Stomach (tissue), 8 donors: ENCODE measurements at regions not wholly inside any gene's neighbourhood (a gene's known extent, or its start where the extent isn't known, plus 50 kb on each side); places are given as distances from the start of the nearest gene placed in this dataset.

Experiments
- DNase-seq, 2 donors: peaks; one replicate each; pipeline versions ENCODE4 v3.0.0 to v3.0.0-alpha.2; 2013 to 2019
- H3K27ac ChIP-seq, 5 donors: fragments of 200-600 bp in 4 of 5; sonication (generic) in 4 of 5; one replicate each; pipeline ENCODE4 v1.5.1; 2013 to 2019; ENCODE audit warnings: mild to moderate bottlenecking in 1 of 5, moderate library complexity in 1 of 5
- H3K27me3 ChIP-seq, 3 donors: fragments of 200-600 bp; sonication (generic); one replicate each; pipeline ENCODE4 v1.5.1; 2017 to 2019; ENCODE audit warnings: mixed run types in 1 of 3
- H3K36me3 ChIP-seq, 4 donors: fragments of 200-600 bp; sonication (generic); 1 replicate in 3 of 4; 2 replicates in 1 of 4; pipeline ENCODE4 v1.5.1; 2016 to 2019
- H3K4me1 ChIP-seq, 4 donors: fragments of 200-600 bp; sonication (generic); one replicate each; pipeline ENCODE4 v1.5.1; 2016 to 2019
- H3K4me3 ChIP-seq, 4 donors: fragments of 200-600 bp; sonication (generic) in 3 of 4; one replicate each; pipeline ENCODE4 v1.5.1; 2016 to 2019; ENCODE audit warnings: mild to moderate bottlenecking in 1 of 4
- H3K9me3 ChIP-seq, 4 donors: fragments of 200-600 bp; sonication (generic); one replicate each; pipeline ENCODE4 v1.5.1; 2016 to 2019
- CTCF ChIP-seq, 7 experiments: fragments of 450-650 bp in 4 of 7; fragments of 200-600 bp in 3 of 7; sonication (generic) in 3 of 7; IDR thresholded peaks; one replicate each; pipeline ENCODE4 v1.5.1; 2016 to 2019; ENCODE audit warnings: antibody characterized with exemption in 7 of 7, control low read depth in 2 of 7, mild to moderate bottlenecking in 1 of 7
- EP300 ChIP-seq: sonication (generic); formaldehyde crosslinking; IDR thresholded peaks from one replicate; pipeline ENCODE4 v1.6.1; 2017; ENCODE audit warnings: antibody characterized with exemption
- POLR2A ChIP-seq, 4 donors: fragments of 450-650 bp; IDR thresholded peaks; one replicate each; pipeline ENCODE4 v1.6.1; 2016; ENCODE audit warnings: antibody characterized with exemption in 4 of 4, control low read depth in 2 of 4, mild to moderate bottlenecking in 1 of 4, moderate library complexity in 1 of 4
- POLR2AphosphoS5 ChIP-seq, 3 donors: sonication (generic); formaldehyde crosslinking; IDR thresholded peaks; one replicate each; pipeline ENCODE4 v1.6.1; 2016; ENCODE audit warnings: antibody characterized with exemption in 3 of 3
- WGBS, 5 donors: extraction: QIAGEN DNeasy Blood & Tissue Kit in 3 of 5; methylation state at CpG; one replicate each; pipeline versions ENCODE4 v1.1.5 to v1.1.7; 2013 to 2018; 5-methylcytosine and 5-hydroxymethylcytosine counted together
- intact Hi-C: fragments of 100-400 bp; cut with DNase I; formaldehyde crosslinking; loops from one replicate; pipeline ENCODE4 v1.15.1; 2023; ENCODE audit warnings: low total_unique reads
- donor health status: healthy with polysubstance abuse.
- donor health status: Bipolar disorder and iron deficiency.
- donor health status: healthy.

- H3K9me3 ChIP-seq: no peaks in the 10 kb centered on the region
- peak in 2 of 3 donors; percentile 4 to 19 for TF ChIP-seq POLR2AphosphoS5 (IDR thresholded peaks at IDR 0.05)
- no peak for TF ChIP-seq CTCF (IDR thresholded peaks at IDR 0.05)
- H3K27ac ChIP-seq: peak overlapping the region in 3 of 5 donors; percentile 30 to 61 (median 59)
- H3K4me1 ChIP-seq: peaks cover 15 to 37% (median 26%) of the 10 kb centered on the region in 4 donors
- peak overlapping the region in 1 of 4 donors; percentile 13 for H3K4me3 ChIP-seq
- peak; percentile 55 to 62 for DNase-seq
- H3K36me3 ChIP-seq: no peaks in the 10 kb centered on the region
- no peaks in the 10 kb centered on the region for H3K27me3 ChIP-seq
- intact Hi-C loops: no loop called here
- 22 to 42% (median 36%) methylated on average over 21 of the region's 21 CpGs for WGBS, 5 donors
These were observed 178.1 kb downstream of the FGF1 start for GRCh38 chr5:142507531-142508372.

- peak in 1 of 2 donors; percentile 45 for DNase-seq
- H3K27ac ChIP-seq: no peak overlapping the region
- WGBS, 5 donors: 52 to 66% (median 60%) methylated on average over 4 of the region's 4 CpGs
- intact Hi-C loops: no loop called here
- H3K4me3 ChIP-seq: no peak overlapping the region
- no peaks in the 10 kb centered on the region for H3K27me3 ChIP-seq
- H3K4me1 ChIP-seq: peaks cover 15 to 27% (median 24%) of the 10 kb centered on the region in 4 donors
- no peaks in the 10 kb centered on the region for H3K36me3 ChIP-seq
- TF ChIP-seq CTCF (IDR thresholded peaks at IDR 0.05) (no peak), EP300 (no peak), POLR2A (IDR thresholded peaks at IDR 0.05) (no peak), POLR2AphosphoS5 (IDR thresholded peaks at IDR 0.05) (no peak)
- H3K9me3 ChIP-seq: no peaks in the 10 kb centered on the region
These were observed 179.1 kb downstream of the FGF1 start for GRCh38 chr5:142506756-142507155.

GRCh38 chr5:142506046-142506445 lies 179.8 kb downstream of the FGF1 start:
- intact Hi-C loops: no loop called here
- Histone ChIP-seq H3K9me3 (no peaks in the 10 kb centered on the region), H3K27ac (no peak overlapping the region), H3K36me3 (no peaks in the 10 kb centered on the region), H3K27me3 (no peaks in the 10 kb centered on the region), H3K4me1 (peaks cover 15 to 26% (median 24%) of the 10 kb centered on the region in 4 donors), H3K4me3 (no peak overlapping the region)
- no peak for DNase-seq
- 60 to 96% (median 88%) methylated on average over 1 of the region's 1 CpG for WGBS, 5 donors
- TF ChIP-seq POLR2A (IDR thresholded peaks at IDR 0.05): no peak
- no peak for TF ChIP-seq EP300
- TF ChIP-seq POLR2AphosphoS5 (IDR thresholded peaks at IDR 0.05): no peak
- TF ChIP-seq CTCF (IDR thresholded peaks at IDR 0.05): no peak

GRCh38 chr5:142501890-142502289 lies 177.1 kb upstream of the SPRY4 start:
- no peaks in the 10 kb centered on the region for H3K27me3 ChIP-seq
- no peak overlapping the region for H3K4me3 ChIP-seq
- TF ChIP-seq EP300: no peak
- TF ChIP-seq POLR2AphosphoS5 (IDR thresholded peaks at IDR 0.05): no peak
- no peak for TF ChIP-seq POLR2A (IDR thresholded peaks at IDR 0.05)
- TF ChIP-seq CTCF (IDR thresholded peaks at IDR 0.05): no peak
- no peak overlapping the region for H3K27ac ChIP-seq
- WGBS, 5 donors: 85 to 90% (median 87%) methylated on average over 3 of the region's 3 CpGs
- H3K36me3 ChIP-seq: no peaks in the 10 kb centered on the region
- no peak for DNase-seq
- H3K4me1 ChIP-seq: peaks cover 0 to 9% (median 4%) of the 10 kb centered on the region in 4 donors
- H3K9me3 ChIP-seq: no peaks in the 10 kb centered on the region
- intact Hi-C loops: no loop called here
